NT2/D1 (cell line): ENCODE measurements at regions not wholly inside any gene's neighbourhood (a gene's known extent, or its start where the extent isn't known, plus 50 kb on each side); places are given as distances from the start of the nearest gene placed in this dataset.

ENCODE experiments used
- SUZ12 ChIP-seq: IDR thresholded peaks from 2 replicates; pipeline ENCODE4 v1.6.1; 2011; ENCODE audit not compliant: insufficient read length, insufficient read depth; ENCODE audit errors: extremely low read depth
- YY1 ChIP-seq: IDR thresholded peaks from 2 replicates; pipeline ENCODE4 v1.6.1; 2011; ENCODE audit not compliant: insufficient read length, insufficient read depth
- ZNF274 ChIP-seq: IDR thresholded peaks from 2 replicates; pipeline ENCODE4 v1.6.1; 2011; ENCODE audit warnings: mild to moderate bottlenecking, low read depth, low read length

DNA sequence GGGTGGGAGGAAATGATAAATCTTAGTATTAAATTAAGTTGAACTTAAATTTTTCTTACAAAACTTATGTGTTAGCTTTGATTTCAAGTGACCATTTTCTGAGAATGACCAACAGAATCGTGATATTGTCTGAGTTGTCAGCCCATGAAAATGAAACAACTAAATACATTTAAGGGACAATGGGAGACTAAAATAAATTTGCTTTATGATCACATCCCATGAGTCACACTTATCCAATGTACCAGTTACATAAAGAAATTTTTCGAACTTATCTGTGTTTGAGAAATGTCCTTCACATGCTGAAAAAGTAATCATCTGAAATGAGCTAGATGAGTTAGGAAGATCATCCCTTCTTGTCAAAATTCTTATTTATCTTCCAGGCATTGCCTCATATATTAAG is 415.9 kb upstream of the SYT1 start:
- no peak for TF ChIP-seq ZNF274
- no peak for TF ChIP-seq YY1
- TF ChIP-seq SUZ12: no peak
